G401 (cell line): ENCODE measurements at regions not wholly inside any gene's neighbourhood (a gene's known extent, or its start where the extent isn't known, plus 50 kb on each side); places are given as distances from the start of the nearest gene placed in this dataset.
"Not testable (repeated sequence)": the region's sequence is repeated elsewhere in the genome, so short reads cannot be mapped to it uniquely, and the experiment has no call there.

Source experiments
- DNase-seq: peaks from one replicate; pipeline ENCODE4 v3.0.0-alpha.2; 2015; ENCODE audit warnings: low spot score
- in situ Hi-C: cut with HindIII; loops from 2 replicates; pipeline ENCODE4 v1.10.0; 2016; ENCODE audit warnings: low sequenced_read_pairs, mixed read lengths

GRCh38 chr10:130339091-130339490 is 202.9 kb downstream of the GLRX3 start:
- in situ Hi-C loops = no loop called here
- DNase-seq = no peak

- DNase-seq = no peak
- in situ Hi-C loops = no loop called here
These were observed 203.7 kb downstream of the GLRX3 start for GRCh38 chr10:130339911-130340310.

- no peak for DNase-seq
- in situ Hi-C loops = no loop called here
These were observed 204.6 kb downstream of the GLRX3 start for GRCh38 chr10:130340816-130341215.

DNA sequence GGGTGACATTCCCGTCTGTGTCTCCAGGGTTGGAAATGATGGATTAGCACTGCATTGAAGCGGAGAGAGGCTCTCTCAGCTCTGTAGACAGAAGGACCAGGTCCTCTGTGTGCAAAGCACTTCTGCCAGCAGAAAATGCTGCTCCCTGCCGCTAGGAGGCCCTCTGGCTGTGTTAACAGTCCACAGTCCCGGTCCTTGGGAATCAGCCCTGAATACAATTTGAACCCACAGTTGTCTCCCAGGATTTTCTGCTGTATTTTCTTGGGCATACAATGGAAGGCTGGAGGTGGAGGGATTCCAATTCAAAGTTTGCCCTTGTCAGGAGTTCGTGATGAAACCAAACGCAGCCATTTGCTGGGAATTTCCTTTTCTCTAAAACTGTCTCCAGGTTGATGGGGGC is 205.2 kb downstream of the GLRX3 start:
- DNase-seq = no peak
- in situ Hi-C loops = no loop called here

GRCh38 chr10:130345728-130346127 is 209.5 kb downstream of the GLRX3 start:
- in situ Hi-C loops = no loop called here
- no peak for DNase-seq

- DNase-seq = no peak
- in situ Hi-C loops = no loop called here
These were observed 214.8 kb downstream of the GLRX3 start for GRCh38 chr10:130350996-130351395.

GRCh38 chr10:130351466-130352290 is 215.5 kb downstream of the GLRX3 start:
- DNase-seq = no peak
- in situ Hi-C loops = no loop called here

DNA sequence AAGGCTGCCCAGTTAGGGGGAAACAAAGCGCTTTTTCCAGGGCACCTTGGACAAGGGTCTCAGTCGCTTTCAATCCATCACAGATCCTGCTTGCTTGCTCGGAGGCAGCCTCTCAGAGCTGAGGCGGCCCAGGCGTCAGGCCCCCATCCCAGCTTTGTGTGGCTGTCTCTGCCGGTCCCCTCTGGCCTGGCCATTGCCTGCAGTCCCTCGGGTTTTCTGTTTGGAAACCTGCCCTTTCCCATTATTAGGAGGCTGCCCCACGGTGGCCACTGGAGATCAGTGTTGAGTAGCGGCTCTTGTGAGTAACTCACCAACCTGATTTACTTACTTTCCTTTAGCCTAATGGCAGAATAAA is 216.1 kb downstream of the GLRX3 start:
- in situ Hi-C loops = no loop called here
- DNase-seq = no peak

DNA sequence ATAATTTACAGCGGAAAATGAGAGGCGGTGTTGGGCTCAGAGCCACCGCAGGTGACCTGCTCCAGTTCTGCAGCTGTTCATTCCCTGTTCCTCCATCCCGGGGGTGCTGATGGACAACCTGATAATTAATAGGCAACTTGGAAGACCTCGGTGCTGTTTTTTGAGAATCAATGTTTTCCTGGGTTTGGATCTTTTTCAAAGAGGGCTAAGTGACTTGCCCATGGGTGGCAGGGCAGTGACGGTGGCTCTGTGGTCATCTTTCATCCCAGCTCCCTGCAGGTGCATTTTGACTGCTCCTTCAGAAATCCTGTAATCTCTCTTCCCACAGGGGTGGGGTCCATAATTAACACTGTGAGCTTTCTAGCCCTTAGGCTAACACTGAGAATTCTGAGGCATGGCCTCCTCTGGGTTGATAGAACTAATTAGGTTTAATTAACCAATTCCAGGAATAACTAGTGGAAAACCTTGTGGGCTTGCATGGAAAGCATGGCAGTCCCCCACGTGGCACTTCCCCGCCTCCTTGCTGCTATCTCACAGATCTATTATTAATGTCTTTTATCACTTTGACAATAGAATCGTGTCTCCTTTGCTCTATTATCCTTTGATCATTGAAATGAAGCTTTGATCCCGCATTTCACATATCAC is 217.9 kb downstream of the GLRX3 start:
- no peak for DNase-seq
- in situ Hi-C loops = no loop called here

- DNase-seq = no peak
- in situ Hi-C loops = no loop called here
These were observed 218.4 kb downstream of the GLRX3 start for GRCh38 chr10:130354573-130354954.

- DNase-seq = no peak
- in situ Hi-C loops = no loop called here
These were observed 219.0 kb downstream of the GLRX3 start for GRCh38 chr10:130354976-130355795.

DNA sequence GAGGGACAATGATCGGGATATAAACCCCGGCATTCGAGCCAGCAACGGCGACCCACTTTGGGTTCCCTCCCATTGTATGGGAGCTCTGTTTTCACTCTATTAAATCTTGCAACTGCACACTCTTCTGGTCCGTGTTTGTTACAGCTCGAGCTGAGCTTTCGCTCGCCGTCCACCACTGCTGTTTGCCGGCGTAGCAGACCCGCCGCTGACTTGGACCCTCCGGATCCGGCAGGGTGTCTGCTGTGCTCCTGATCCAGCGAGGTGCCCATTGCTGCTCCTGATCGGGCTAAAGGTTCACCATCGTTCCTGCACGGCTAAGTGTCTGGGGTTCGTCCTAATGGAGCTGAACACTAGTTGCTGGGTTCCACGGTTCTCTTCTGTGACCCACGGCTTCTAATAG is 220.2 kb downstream of the GLRX3 start:
- in situ Hi-C loops, DNase-seq: not testable (repeated sequence)

- no peak for DNase-seq
- in situ Hi-C loops = no loop called here
These were observed 221.0 kb downstream of the GLRX3 start for GRCh38 chr10:130357226-130357625.

- in situ Hi-C loops = no loop called here
- DNase-seq = no peak
These were observed 221.8 kb downstream of the GLRX3 start for GRCh38 chr10:130357951-130358350.

DNA sequence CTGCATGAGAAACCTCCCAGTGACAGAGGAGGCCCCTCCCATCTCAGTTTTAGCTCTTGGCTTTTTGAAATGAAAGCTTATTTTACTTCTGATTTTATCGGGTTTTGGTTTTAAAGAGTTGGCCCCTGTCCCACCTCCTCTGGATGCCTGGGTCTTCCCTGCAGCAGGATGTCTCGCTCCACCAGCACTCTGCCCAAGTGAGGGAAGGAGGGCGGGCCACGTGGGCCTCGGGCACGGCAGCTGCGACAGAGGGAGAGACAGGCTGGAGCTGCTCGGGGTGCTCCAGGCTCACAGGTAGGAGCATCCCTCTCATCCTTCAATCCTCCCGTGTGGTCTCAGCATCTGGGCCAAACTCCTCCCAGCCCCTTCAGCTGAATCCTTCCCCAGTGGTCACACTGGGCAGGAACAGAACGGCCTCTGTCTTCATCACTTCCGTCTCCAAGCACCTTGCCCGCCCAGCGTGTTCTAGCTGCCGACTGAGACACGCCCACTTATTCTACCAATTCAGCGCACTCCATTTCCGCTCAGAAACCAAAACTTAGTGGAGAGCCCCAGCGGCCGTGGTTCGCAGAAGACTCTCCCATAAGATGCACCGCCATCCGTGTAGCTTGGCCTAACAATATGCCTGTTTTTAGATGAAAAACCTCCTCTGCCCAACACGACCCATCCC is 222.9 kb downstream of the GLRX3 start:
- no peak for DNase-seq
- in situ Hi-C loops = no loop called here

GRCh38 chr10:130359711-130360110 is 223.5 kb downstream of the GLRX3 start:
- in situ Hi-C loops = no loop called here
- no peak for DNase-seq

DNA sequence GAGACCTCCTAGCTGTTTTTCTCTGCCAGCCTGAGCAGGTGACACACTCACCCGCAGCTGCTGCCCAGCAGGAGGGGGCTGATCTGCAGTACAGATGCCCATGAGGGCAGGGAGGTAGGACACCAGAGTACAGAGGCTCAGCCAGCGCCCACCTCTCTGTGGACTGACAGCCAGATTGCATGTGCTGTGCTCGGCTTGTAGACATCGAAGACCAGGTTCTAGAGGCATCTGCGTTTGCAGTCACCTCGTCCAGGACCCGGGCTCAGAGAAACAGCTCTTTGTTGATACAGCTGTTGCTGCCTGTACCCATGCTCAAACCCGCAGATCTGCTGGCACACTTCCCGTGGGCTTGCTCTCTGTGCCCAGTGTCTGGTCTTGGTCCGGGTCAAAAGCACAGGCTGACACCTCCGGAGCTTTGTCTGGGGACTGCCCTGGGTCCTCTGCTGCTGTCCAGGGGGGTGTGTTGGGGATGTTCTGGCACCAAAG is 224.7 kb downstream of the GLRX3 start:
- no peak for DNase-seq

DNA sequence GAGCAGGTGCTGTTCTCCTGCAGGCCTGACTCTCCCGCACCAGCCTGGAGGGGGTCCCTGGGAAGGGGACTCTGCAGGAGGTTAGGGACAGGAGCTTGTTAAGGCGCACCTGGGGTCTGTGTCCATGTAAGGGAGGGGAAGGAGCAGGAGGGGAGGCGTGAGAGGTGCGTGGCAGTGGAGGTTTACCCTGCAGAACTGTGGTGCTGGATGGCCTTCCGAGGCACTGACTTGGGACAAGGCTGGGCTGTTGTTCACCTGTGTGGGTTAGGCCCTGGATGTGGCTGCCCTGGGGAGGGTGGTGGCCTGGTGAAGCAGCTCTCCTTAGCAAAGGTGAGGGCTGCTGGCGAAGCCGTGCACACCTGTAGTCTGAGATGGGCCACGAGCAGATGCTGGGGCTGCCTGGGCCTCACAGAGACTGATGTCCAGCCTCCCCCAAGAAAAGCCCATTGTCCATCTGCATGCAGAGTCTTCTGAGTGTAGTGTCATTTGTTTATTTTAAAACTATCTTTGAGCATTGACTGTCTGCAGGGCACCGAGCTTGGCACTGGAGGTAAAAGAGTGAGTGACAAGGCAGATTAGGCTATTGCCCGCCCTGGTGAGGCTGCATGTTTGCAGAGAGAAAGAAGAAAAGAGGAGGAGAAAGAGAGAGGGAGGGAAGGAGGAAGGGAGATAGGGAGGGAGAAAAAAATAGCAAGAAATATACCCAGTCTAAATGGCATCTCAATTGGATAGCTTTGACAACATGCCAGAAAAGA is 225.3 kb downstream of the GLRX3 start:
- DNase-seq = no peak
- in situ Hi-C loops = no loop called here

More for the DNA sequence above, 224.7 kb downstream of the GLRX3 start:
- in situ Hi-C loops = no loop called here

DNA sequence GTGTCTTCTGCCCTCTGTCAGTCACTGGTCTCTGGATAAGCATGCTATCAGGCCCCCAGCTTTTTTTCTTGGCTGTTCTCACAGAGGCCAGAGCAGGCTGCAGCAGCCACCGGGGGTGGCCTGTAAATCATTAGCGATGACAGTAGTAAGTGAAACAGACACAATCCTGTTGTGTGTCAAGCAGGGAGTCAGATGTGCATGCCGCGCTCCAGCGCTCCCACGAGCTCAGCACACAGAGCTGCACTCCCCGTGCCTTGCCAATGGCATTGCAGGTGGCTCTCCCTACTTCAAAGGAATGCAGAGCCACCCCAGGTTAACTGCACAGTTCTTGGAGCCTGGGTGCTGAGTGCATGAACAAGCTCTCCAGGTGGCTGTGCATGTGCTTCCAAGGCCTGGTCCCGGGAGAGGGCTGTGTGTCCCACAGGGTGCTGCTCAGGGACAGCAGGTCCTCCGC is 226.1 kb downstream of the GLRX3 start:
- DNase-seq = peak; percentile 12
- in situ Hi-C loops = no loop called here
